Central memory CD8-positive, alpha-beta T cell (primary cell): ENCODE measurements at regions not wholly inside any gene's neighbourhood (a gene's known extent, or its start where the extent isn't known, plus 50 kb on each side); places are given as distances from the start of the nearest gene placed in this dataset.
"Not testable (repeated sequence)": the region's sequence is repeated elsewhere in the genome, so short reads cannot be mapped to it uniquely, and the experiment has no call there.

Source experiments
- ATAC-seq: fragments of 150-1000 bp; cut with Tn5 transposase; replicated peaks from 2 replicates; pipeline ENCODE4 v1.10.0; 2022; ENCODE audit warnings: mild to moderate bottlenecking, moderate FRiP score, moderate number of reproducible peaks; ENCODE audit not compliant: poor library complexity, severe bottlenecking; ENCODE audit errors: extremely low read depth
- DNase-seq, 2 donors: peaks; one replicate each; pipeline ENCODE4 v3.0.0; 2021; ENCODE audit warnings: low spot score in 2 of 2
- H3K27ac Mint-ChIP-seq: one replicate; pipeline ENCODE4 v1.8.0; 2022; ENCODE audit warnings: low read depth, mild to moderate bottlenecking, moderate library complexity, mixed read lengths
- H3K27me3 Mint-ChIP-seq: one replicate; pipeline ENCODE4 v1.8.0; 2022; ENCODE audit warnings: mixed read lengths
- H3K36me3 Mint-ChIP-seq: one replicate; pipeline ENCODE4 v1.8.0; 2022; ENCODE audit warnings: mild to moderate bottlenecking, moderate library complexity, mixed read lengths; ENCODE audit not compliant: insufficient read depth
- H3K4me1 Mint-ChIP-seq: one replicate; pipeline ENCODE4 v1.8.0; 2022; ENCODE audit warnings: mixed read lengths
- H3K4me3 Mint-ChIP-seq: one replicate; pipeline ENCODE4 v1.8.0; 2022; ENCODE audit warnings: mild to moderate bottlenecking, moderate library complexity, mixed read lengths
- H3K9me3 Mint-ChIP-seq: one replicate; pipeline ENCODE4 v1.8.0; 2022; ENCODE audit warnings: mixed read lengths

DNA sequence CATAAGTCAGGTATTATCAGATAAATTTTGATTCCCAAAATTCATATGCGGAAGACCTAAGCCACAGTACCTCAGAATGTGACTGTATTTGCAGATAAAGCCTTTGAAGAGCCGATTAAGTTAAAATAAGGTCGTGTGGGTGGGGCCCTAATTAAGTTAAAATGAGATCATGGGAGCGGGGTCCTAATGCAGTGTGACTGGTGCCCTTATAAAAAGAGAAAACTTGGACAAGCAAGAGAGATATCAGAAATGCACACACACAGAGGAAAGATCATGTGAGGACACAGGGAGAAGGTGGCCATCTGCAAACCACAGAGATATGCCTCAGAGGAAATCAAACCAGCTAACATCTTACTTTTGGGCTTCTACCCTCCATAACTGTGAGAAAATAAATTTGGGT lies 236.1 kb downstream of the FBXO8 start:
- no peaks in the 10 kb centered on the region for H3K4me1 Mint-ChIP-seq
- H3K4me3 Mint-ChIP-seq = no peak overlapping the region
- no peak for DNase-seq
- ATAC-seq = no peak
- peaks cover 8% of the 10 kb centered on the region for H3K9me3 Mint-ChIP-seq
- no peaks in the 10 kb centered on the region for H3K36me3 Mint-ChIP-seq
- H3K27me3 Mint-ChIP-seq = no peaks in the 10 kb centered on the region
- no peak overlapping the region for H3K27ac Mint-ChIP-seq

DNA sequence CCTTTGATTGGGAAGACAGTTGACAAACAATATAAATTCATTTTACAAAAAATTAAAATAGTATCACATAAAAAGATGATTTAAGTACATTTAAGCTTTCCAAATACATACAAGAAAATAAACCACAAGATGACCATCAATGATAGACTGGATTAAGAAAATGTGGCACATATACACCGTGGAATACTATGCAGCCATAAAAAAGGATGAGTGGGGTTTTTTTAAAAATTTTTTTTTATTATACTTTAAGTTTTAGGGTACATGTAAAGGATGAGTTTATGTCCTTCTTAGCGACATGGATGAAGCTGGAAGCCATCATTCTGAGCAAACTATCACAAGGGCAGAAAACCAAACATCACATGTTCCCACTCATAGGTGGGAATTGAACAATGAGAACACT lies 237.6 kb downstream of the FBXO8 start:
- not testable (repeated sequence) for H3K27me3 Mint-ChIP-seq, DNase-seq, H3K4me1 Mint-ChIP-seq, H3K4me3 Mint-ChIP-seq, ATAC-seq, H3K27ac Mint-ChIP-seq, H3K36me3 Mint-ChIP-seq, H3K9me3 Mint-ChIP-seq

DNA sequence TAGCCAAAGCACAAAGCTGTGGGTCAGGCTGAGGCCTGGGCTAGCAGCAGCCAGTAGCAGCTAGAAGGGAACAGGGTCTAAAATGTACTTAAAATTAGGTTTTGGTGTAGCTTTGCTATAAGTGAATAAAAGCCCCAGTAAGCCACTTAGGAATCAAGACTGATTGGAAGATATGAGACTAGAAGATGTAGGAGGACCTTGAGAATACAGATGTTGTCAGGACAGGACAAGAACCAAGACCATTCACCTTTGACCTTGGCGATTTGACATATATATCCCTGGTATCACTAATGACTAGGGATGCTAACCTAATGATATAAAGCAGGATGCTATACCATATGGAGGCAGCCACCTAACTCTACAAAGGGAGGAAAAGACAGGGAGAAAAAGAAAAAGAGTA lies 238.1 kb downstream of the FBXO8 start:
- no peaks in the 10 kb centered on the region for H3K4me1 Mint-ChIP-seq
- no peaks in the 10 kb centered on the region for H3K27me3 Mint-ChIP-seq
- no peak overlapping the region for H3K4me3 Mint-ChIP-seq
- DNase-seq (no peak), ATAC-seq (no peak)
- H3K36me3 Mint-ChIP-seq = no peaks in the 10 kb centered on the region
- H3K9me3 Mint-ChIP-seq = peaks cover under 1% of the 10 kb centered on the region
- no peak overlapping the region for H3K27ac Mint-ChIP-seq

DNA sequence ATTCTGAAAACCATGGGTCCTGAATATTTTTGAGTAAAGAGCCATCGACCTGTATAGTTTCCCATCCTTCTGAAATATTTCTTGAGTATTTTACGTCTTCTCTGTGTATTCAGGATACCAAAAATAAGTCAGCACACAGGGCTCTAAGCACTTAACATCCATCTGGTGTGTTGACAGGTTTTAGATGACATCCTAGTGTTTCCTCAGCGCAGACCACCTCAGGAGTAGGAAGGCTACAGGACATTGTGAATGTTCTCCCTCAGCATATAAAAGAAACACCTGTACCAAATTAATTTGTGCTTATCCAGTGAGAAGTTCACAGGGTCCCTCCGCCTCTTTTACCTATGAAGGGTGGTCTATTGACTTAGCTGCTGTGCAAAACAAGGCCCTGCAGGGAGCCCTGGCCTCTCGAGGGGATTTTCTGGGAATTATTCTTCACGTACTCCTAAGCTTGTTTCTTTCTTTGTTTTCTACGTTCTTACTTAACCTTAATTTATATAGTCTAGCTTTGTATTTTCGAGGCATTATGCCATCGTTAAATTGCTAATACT lies 241.8 kb downstream of the FBXO8 start:
- Mint-ChIP-seq H3K4me1 (no peaks in the 10 kb centered on the region), H3K27ac (no peak overlapping the region), H3K9me3 (no peaks in the 10 kb centered on the region), H3K4me3 (no peak overlapping the region), H3K36me3 (peaks cover 1% of the 10 kb centered on the region), H3K27me3 (no peaks in the 10 kb centered on the region)
- no peak for ATAC-seq
- DNase-seq = no peak

DNA sequence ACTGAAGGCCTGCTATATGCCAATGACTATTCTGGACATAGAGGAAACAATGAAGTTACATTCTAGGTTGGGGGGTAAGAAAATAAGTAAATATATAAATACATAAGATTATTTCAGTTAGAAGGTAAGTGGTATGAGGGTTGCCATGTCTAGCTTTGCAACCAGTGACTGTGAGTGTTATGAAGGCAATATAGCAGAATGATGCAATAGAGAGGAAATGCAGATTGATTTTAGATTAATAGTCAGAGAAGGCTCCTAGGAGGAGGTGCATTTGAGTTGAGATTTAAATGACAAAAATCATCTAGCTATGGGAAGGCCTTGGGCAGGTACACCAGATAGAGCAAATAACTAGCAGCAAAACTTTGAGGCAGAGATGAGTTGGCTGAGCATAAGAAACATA lies 243.2 kb downstream of the FBXO8 start:
- no peak for ATAC-seq
- no peaks in the 10 kb centered on the region for H3K9me3 Mint-ChIP-seq
- H3K36me3 Mint-ChIP-seq = peaks cover 1% of the 10 kb centered on the region
- no peak overlapping the region for H3K4me3 Mint-ChIP-seq
- H3K27me3 Mint-ChIP-seq = no peaks in the 10 kb centered on the region
- H3K27ac Mint-ChIP-seq = no peak overlapping the region
- H3K4me1 Mint-ChIP-seq = no peaks in the 10 kb centered on the region
- DNase-seq = no peak

DNA sequence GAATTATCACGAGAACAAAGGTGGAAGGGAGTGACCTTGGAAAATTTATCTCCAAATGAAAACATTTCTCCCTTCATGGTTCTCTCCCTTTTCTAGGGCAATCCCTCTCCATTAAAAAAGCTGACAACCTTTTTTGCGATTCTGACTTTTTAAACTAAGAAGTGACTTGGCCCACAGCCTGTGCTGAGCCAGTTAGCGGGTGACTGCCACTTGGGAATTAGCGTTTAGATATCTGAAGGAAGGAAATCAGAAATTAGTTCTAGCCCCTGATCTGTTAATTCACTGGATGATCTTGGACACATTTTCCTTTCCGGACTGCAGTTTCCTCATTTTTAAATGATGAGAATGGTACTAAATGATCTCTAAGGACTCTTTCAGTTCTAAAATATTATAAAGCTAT lies 245.0 kb downstream of the FBXO8 start:
- peaks cover 1% of the 10 kb centered on the region for H3K36me3 Mint-ChIP-seq
- DNase-seq (no peak), ATAC-seq (no peak)
- H3K9me3 Mint-ChIP-seq = no peaks in the 10 kb centered on the region
- no peaks in the 10 kb centered on the region for H3K27me3 Mint-ChIP-seq
- H3K27ac Mint-ChIP-seq = no peak overlapping the region
- no peaks in the 10 kb centered on the region for H3K4me1 Mint-ChIP-seq
- H3K4me3 Mint-ChIP-seq = no peak overlapping the region

DNA sequence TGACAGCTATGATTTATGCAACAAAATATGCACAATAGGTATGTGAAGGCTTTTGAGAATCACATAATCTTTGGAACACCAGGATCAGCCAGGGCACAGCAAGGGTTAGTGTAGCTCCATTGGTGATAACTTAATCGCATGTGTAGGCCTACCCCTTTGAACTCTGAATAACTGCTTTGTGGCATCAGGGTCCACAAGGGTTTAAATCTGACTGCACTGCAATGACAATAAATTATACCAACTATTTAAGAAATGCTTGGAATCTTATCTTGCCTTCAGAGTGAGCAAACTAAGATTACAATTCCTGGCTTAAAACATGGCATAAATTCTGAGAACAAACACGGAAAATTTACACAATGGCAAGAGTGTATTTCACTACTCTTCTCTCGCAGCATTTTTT lies 245.8 kb downstream of the FBXO8 start:
- Mint-ChIP-seq H3K4me3 (no peak overlapping the region), H3K27me3 (no peaks in the 10 kb centered on the region), H3K4me1 (no peaks in the 10 kb centered on the region), H3K27ac (no peak overlapping the region), H3K36me3 (peaks cover 1% of the 10 kb centered on the region), H3K9me3 (no peaks in the 10 kb centered on the region)
- no peak for DNase-seq
- ATAC-seq = no peak

DNA sequence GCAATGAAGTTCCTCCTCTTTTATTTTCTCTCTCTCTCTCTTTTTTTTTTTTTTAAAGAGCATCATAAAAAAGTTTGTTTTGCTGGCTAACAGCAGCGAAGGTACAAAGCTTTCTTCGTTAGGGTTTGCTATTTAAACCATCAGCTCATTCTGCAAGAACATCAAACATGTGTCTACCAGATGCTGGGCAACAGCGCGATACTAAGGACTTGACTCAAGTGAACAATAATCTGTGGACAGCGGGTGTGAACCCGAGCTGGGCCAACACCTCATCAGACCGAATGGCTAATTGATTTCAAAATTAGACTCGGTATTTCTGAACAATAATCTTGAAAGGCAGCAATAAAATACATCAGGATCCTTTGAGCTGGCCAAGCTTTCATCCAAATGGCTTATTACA lies 246.4 kb downstream of the FBXO8 start:
- Mint-ChIP-seq H3K27me3 (no peaks in the 10 kb centered on the region), H3K36me3 (peaks cover 1% of the 10 kb centered on the region), H3K27ac (no peak overlapping the region), H3K4me1 (no peaks in the 10 kb centered on the region), H3K4me3 (no peak overlapping the region), H3K9me3 (no peaks in the 10 kb centered on the region)
- DNase-seq (no peak), ATAC-seq (no peak)

DNA sequence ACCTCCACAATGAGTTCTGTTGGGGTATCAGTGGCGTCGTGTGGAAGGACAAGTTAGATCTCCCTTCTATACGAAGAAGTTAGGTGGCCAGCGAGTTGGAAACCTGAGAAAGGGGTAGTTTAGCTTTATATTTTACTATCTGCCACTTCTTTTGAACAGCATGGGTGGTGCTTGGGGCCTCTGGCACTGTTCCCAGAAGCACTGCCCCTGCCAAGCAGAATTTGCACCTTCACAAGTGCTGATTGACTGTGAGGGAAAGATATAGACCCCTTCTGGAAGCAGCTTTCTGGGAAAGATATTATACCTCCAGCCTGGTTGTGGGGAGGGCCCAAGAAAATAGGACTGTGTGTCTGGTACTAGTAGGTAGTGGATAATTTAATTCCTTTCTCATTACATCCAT lies 246.9 kb downstream of the FBXO8 start:
- no peak overlapping the region for H3K4me3 Mint-ChIP-seq
- H3K9me3 Mint-ChIP-seq = no peaks in the 10 kb centered on the region
- H3K36me3 Mint-ChIP-seq = peaks cover 1% of the 10 kb centered on the region
- H3K27me3 Mint-ChIP-seq = no peaks in the 10 kb centered on the region
- H3K4me1 Mint-ChIP-seq = no peaks in the 10 kb centered on the region
- ATAC-seq (no peak), DNase-seq (no peak)
- no peak overlapping the region for H3K27ac Mint-ChIP-seq

DNA sequence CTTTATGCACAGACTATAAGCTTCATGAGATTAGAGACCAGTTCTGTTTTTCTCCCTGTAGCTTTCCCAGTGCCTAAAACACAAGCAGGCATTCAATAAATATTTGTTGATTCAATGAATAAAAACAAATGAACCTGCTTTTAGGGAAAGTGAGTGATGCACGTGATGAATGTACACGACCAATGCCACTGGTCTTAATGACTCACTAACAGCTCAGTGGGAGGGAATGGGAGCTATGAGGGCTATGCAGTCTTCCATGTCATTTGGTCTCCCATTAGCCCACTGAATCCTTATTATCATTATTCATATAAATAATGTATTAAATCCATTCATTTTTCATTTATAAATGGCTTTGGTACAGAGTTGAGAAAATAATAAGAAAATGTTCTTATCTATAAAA lies 247.4 kb downstream of the FBXO8 start:
- DNase-seq = no peak

DNA sequence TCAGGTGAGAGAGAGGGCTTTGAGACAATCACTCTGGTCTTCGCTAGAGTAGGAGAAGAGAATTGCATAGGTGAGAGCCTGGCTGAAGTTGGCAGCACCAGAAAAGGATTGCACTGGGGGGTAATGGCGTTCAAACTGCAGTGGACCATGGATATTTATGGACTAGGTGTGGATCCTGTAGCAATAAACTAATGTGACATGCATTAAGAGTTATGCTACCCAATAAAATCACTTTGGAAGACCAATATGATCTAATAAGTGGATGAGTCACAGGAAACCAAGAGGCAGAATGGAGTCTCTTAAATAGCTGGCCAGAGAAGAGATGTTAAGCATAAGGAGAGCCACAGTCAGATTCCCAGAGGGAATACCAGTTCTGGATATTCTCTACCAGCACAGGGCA lies 259.8 kb downstream of the FBXO8 start:
- ATAC-seq (no peak), DNase-seq (no peak)
- Mint-ChIP-seq H3K36me3 (no peaks in the 10 kb centered on the region), H3K27me3 (no peaks in the 10 kb centered on the region), H3K27ac (no peak overlapping the region), H3K4me3 (no peak overlapping the region), H3K9me3 (peaks cover 5% of the 10 kb centered on the region), H3K4me1 (no peaks in the 10 kb centered on the region)

More for the DNA sequence above, 247.4 kb downstream of the FBXO8 start:
- Mint-ChIP-seq H3K27ac (no peak overlapping the region), H3K4me1 (no peaks in the 10 kb centered on the region), H3K9me3 (no peaks in the 10 kb centered on the region), H3K4me3 (no peak overlapping the region), H3K27me3 (no peaks in the 10 kb centered on the region), H3K36me3 (peaks cover 1% of the 10 kb centered on the region)
- no peak for ATAC-seq

DNA sequence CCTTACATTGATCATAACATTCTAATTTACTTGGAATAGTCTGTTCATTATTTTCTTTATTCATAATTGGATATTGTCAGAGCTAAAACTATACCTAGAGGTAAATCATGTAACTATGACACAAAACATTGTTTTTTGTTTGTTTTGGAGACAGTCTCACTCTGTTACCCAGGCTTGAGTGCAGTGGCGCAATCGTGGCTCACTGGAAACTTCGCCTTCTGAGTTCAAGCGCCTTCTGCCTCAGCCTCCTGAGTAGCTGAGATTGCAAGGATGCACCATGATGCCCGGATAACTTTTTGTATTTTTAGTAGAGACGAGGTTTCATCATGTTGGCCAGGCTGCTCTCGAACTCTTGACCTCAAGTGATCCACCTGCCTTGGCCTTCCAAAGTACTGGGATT lies 265.2 kb downstream of the FBXO8 start:
- H3K27ac Mint-ChIP-seq = no peak overlapping the region
- H3K4me3 Mint-ChIP-seq = no peak overlapping the region
- no peak for DNase-seq
- no peak for ATAC-seq
- no peaks in the 10 kb centered on the region for H3K4me1 Mint-ChIP-seq
- no peaks in the 10 kb centered on the region for H3K9me3 Mint-ChIP-seq
- no peaks in the 10 kb centered on the region for H3K27me3 Mint-ChIP-seq
- H3K36me3 Mint-ChIP-seq = no peaks in the 10 kb centered on the region

DNA sequence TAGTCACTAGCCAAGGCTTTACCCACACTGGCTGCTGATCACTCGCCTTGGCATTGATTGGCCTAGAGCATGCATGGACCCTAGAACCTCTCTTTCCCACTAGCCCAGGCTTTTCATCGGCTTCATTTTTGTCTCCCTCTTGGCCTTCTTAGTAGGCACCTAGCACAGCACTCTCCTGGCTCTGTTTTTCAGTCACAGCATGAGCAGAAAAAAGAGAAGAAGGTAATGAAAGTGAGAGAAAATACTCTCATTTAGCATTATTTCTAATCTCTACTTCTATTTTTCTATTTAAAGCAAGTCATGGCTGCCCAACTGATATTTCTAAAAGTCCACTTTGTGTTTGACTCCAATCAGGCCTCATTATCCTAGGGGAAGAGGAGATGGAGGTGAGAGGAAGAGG lies 267.2 kb downstream of the FBXO8 start:
- Mint-ChIP-seq H3K4me3 (no peak overlapping the region), H3K9me3 (no peaks in the 10 kb centered on the region), H3K36me3 (no peaks in the 10 kb centered on the region), H3K27me3 (no peaks in the 10 kb centered on the region), H3K27ac (no peak overlapping the region), H3K4me1 (no peaks in the 10 kb centered on the region)
- no peak for DNase-seq
- ATAC-seq = no peak

DNA sequence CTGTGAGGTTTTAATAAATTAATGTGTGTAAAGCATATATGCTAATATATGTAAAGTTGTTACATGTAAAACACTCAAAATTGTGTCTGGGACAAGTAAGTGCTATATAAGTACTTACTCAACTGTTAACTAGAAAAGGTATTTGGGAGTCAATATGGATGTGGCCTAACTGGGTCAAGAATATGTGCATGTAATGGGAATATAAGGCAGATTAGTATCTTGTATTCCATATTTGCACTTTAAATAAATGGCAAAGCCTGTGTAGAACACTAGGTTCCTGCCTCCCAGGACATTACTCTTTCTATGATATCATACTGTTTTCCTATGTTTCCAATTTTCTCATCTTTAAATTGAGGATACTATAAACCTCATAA lies 270.6 kb downstream of the FBXO8 start:
- no peaks in the 10 kb centered on the region for H3K27me3 Mint-ChIP-seq

More for the DNA sequence above, 270.6 kb downstream of the FBXO8 start:
- H3K27ac Mint-ChIP-seq = no peak overlapping the region
- no peaks in the 10 kb centered on the region for H3K4me1 Mint-ChIP-seq
- H3K9me3 Mint-ChIP-seq = no peaks in the 10 kb centered on the region
- H3K4me3 Mint-ChIP-seq = no peak overlapping the region
- H3K36me3 Mint-ChIP-seq = no peaks in the 10 kb centered on the region
- DNase-seq (no peak), ATAC-seq (no peak)
